NCI-H526 treated with DMSO at 0.1 percent for 48 hours (cell line): ENCODE measurements at regions not wholly inside any gene's neighbourhood (a gene's known extent, or its start where the extent isn't known, plus 50 kb on each side); places are given as distances from the start of the nearest gene placed in this dataset.

Experiments used
- DNase-seq: peaks from one replicate; lab custom pipeline; 2025; lab: John Stamatoyannopoulos, UW

- no peak for DNase-seq
Observed at GRCh38 chr7:155919391-155920067, 107.3 kb upstream of the SHH start.

GRCh38 chr7:155918720-155919390 lies 106.6 kb upstream of the SHH start:
- no peak for DNase-seq

- DNase-seq, result no peak
Observed at GRCh38 chr7:155917836-155918430, 105.7 kb upstream of the SHH start.

- DNase-seq, result no peak
Observed at GRCh38 chr7:155916926-155917655, 104.8 kb upstream of the SHH start.

- no peak for DNase-seq
Observed at GRCh38 chr7:155914341-155914740, 102.1 kb upstream of the SHH start.

GRCh38 chr7:155913719-155914118 lies 101.5 kb upstream of the SHH start:
- DNase-seq, result no peak

GRCh38 chr7:155913291-155913690 lies 101.0 kb upstream of the SHH start:
- no peak for DNase-seq

- DNase-seq, result no peak
Observed at GRCh38 chr7:155911471-155912105, 99.3 kb upstream of the SHH start.

GRCh38 chr7:155908385-155908784 lies 96.1 kb upstream of the SHH start:
- no peak for DNase-seq

- no peak for DNase-seq
Observed at GRCh38 chr7:155907450-155908200, 95.4 kb upstream of the SHH start.

- DNase-seq, result no peak
Observed at GRCh38 chr7:155901176-155901575, 88.9 kb upstream of the SHH start.

GRCh38 chr7:155899596-155899995 lies 87.3 kb upstream of the SHH start:
- no peak for DNase-seq

GRCh38 chr7:155897758-155898386 lies 85.6 kb upstream of the SHH start:
- no peak for DNase-seq

- no peak for DNase-seq
Observed at GRCh38 chr7:155896531-155897263, 84.4 kb upstream of the SHH start.

- DNase-seq, result no peak
Observed at GRCh38 chr7:155893664-155894063, 81.4 kb upstream of the SHH start.

GRCh38 chr7:155893176-155893575 lies 80.9 kb upstream of the SHH start:
- DNase-seq, result no peak

- no peak for DNase-seq
Observed at GRCh38 chr7:155889636-155890511, 77.6 kb upstream of the SHH start.

GRCh38 chr7:155887174-155887525 lies 74.9 kb upstream of the SHH start:
- DNase-seq, result no peak

GRCh38 chr7:155886391-155887173 lies 74.3 kb upstream of the SHH start:
- no peak for DNase-seq
